H9 (cell line): ENCODE measurements at regions not wholly inside any gene's neighbourhood (a gene's known extent, or its start where the extent isn't known, plus 50 kb on each side); places are given as distances from the start of the nearest gene placed in this dataset.

ENCODE experiments used
- DNase-seq: peaks from one replicate; pipeline ENCODE4 v3.0.0-alpha.2; 2017
- H2AFZ ChIP-seq: one replicate; pipeline ENCODE4 v1.6.1; 2013; ENCODE audit warnings: mild to moderate bottlenecking, low read length, control low read depth, moderate library complexity
- H2AK5ac ChIP-seq: 2 replicates; pipeline ENCODE4 v1.6.1; 2013; ENCODE audit warnings: low read length, control low read depth, mixed read lengths; ENCODE audit not compliant: insufficient read length
- H2BK120ac ChIP-seq: one replicate; pipeline ENCODE4 v1.6.1; 2013; ENCODE audit warnings: low read depth, mild to moderate bottlenecking, low read length, control low read depth, inconsistent platforms; ENCODE audit not compliant: poor library complexity, severe bottlenecking
- H2BK12ac ChIP-seq: 2 replicates; pipeline ENCODE4 v1.6.1; 2013; ENCODE audit warnings: low read length, control low read depth, mixed read lengths, low read depth; ENCODE audit not compliant: insufficient read length
- H2BK15ac ChIP-seq: 2 replicates; pipeline ENCODE4 v1.6.1; 2013; ENCODE audit warnings: low read depth, low read length, control low read depth
- H2BK20ac ChIP-seq: one replicate; pipeline ENCODE4 v1.6.1; 2013; ENCODE audit warnings: low read depth, mild to moderate bottlenecking, low read length, control low read depth, inconsistent platforms; ENCODE audit not compliant: poor library complexity, severe bottlenecking
- H2BK5ac ChIP-seq: 2 replicates; pipeline ENCODE4 v1.6.1; 2013; ENCODE audit warnings: low read length, control low read depth, mixed read lengths; ENCODE audit not compliant: insufficient read length
- H3K14ac ChIP-seq: 2 replicates; pipeline ENCODE4 v1.6.1; 2013; ENCODE audit warnings: low read length, control low read depth; ENCODE audit not compliant: insufficient read depth
- H3K18ac ChIP-seq: 2 replicates; pipeline ENCODE4 v1.6.1; 2013; ENCODE audit warnings: low read depth, mild to moderate bottlenecking, mixed read lengths, low read length, control low read depth; ENCODE audit not compliant: insufficient read length
- H3K23ac ChIP-seq: 2 replicates; pipeline ENCODE4 v1.6.1; 2013; ENCODE audit warnings: low read length, control low read depth, mixed read lengths, low read depth; ENCODE audit not compliant: insufficient read length
- H3K23me2 ChIP-seq: 2 replicates; pipeline ENCODE4 v1.6.1; 2013; ENCODE audit warnings: low read depth, mild to moderate bottlenecking, mixed read lengths, low read length, control low read depth; ENCODE audit not compliant: insufficient read length, poor library complexity, severe bottlenecking
- H3K27ac ChIP-seq: 2 replicates; pipeline ENCODE4 v1.5.1; 2013; ENCODE audit warnings: low read length, control low read depth, mixed read lengths, low read depth; ENCODE audit not compliant: insufficient read length
- H3K27me3 ChIP-seq: 2 replicates; pipeline ENCODE4 v1.6.1; 2013; ENCODE audit warnings: low read length, control low read depth, inconsistent platforms; ENCODE audit not compliant: insufficient read depth
- H3K4ac ChIP-seq: 2 replicates; pipeline ENCODE4 v1.6.1; 2013; ENCODE audit warnings: low read depth, mild to moderate bottlenecking, control low read depth, inconsistent platforms, low read length, moderate library complexity
- H3K4me1 ChIP-seq: 2 replicates; pipeline ENCODE4 v1.6.1; 2013; ENCODE audit warnings: low read length, control low read depth, inconsistent platforms; ENCODE audit not compliant: insufficient read depth
- H3K4me2 ChIP-seq: 2 replicates; pipeline ENCODE4 v1.6.1; 2013; ENCODE audit warnings: low read length, control low read depth, mixed read lengths; ENCODE audit not compliant: insufficient read length, insufficient read depth
- H3K56ac ChIP-seq: 2 replicates; pipeline ENCODE4 v1.6.1; 2013; ENCODE audit warnings: low read depth, mild to moderate bottlenecking, mixed read lengths, low read length, control low read depth; ENCODE audit not compliant: insufficient read length
- H3K79me1 ChIP-seq: 2 replicates; pipeline ENCODE4 v1.6.1; 2013; ENCODE audit warnings: low read depth, mild to moderate bottlenecking, moderate library complexity, low read length, control low read depth, inconsistent platforms; ENCODE audit not compliant: insufficient read depth, poor library complexity, severe bottlenecking
- H3K79me2 ChIP-seq: 2 replicates; pipeline ENCODE4 v1.6.1; 2013; ENCODE audit warnings: low read length, control low read depth, inconsistent platforms; ENCODE audit not compliant: insufficient read depth
- H3K9ac ChIP-seq: 2 replicates; pipeline ENCODE4 v1.6.1; 2013; ENCODE audit warnings: low read length, control low read depth, mixed read lengths; ENCODE audit not compliant: insufficient read length; ENCODE audit errors: extremely low read depth
- H3K9me3 ChIP-seq: one replicate; pipeline ENCODE4 v1.6.1; 2013; ENCODE audit warnings: low read depth, low read length, inconsistent platforms; ENCODE audit not compliant: control insufficient read depth
- H3T11ph ChIP-seq: one replicate; pipeline ENCODE4 v1.6.1; 2013; ENCODE audit warnings: mild to moderate bottlenecking, low read length, control low read depth, inconsistent platforms
- H4K20me1 ChIP-seq: one replicate; pipeline ENCODE4 v1.6.1; 2013; ENCODE audit not compliant: control insufficient read depth, insufficient read length, insufficient read depth
- H4K5ac ChIP-seq: 2 replicates; pipeline ENCODE4 v1.6.1; 2013; ENCODE audit warnings: low read depth, mild to moderate bottlenecking, mixed read lengths, low read length, control low read depth; ENCODE audit not compliant: insufficient read length
- H4K8ac ChIP-seq: replicated peaks from 2 replicates; pipeline ENCODE4 v1.6.1; 2013; ENCODE audit warnings: low read length, control low read depth, mixed read lengths, low read depth; ENCODE audit not compliant: insufficient read length
- H4K91ac ChIP-seq: 2 replicates; pipeline ENCODE4 v1.6.1; 2013; ENCODE audit warnings: low read depth, mild to moderate bottlenecking, moderate library complexity, mixed read lengths, low read length, control low read depth; ENCODE audit not compliant: insufficient read length
- H3K27ac Mint-ChIP-seq, 3 experiments: 2 replicates in 2 of 3; 3 replicates in 1 of 3; pipeline ENCODE4 v1.8.0; 2020 to 2021; ENCODE audit warnings: mixed read lengths in 3 of 3, mild to moderate bottlenecking in 1 of 3, moderate library complexity in 1 of 3
- H3K27me3 Mint-ChIP-seq: 2 replicates; pipeline ENCODE4 v1.8.0; 2021; ENCODE audit warnings: low read depth, mild to moderate bottlenecking, moderate library complexity, mixed read lengths
- H3K36me3 Mint-ChIP-seq, 3 experiments: 2 replicates in 2 of 3; 3 replicates in 1 of 3; pipeline ENCODE4 v1.8.0; 2020 to 2021; ENCODE audit warnings: low read depth in 3 of 3, mixed read lengths in 3 of 3; ENCODE audit not compliant: insufficient read depth in 1 of 3
- H3K4me1 Mint-ChIP-seq, 2 experiments: 2 replicates each; pipeline ENCODE4 v1.8.0; 2020; ENCODE audit warnings: mixed read lengths in 2 of 2
- H3K4me3 Mint-ChIP-seq, 2 experiments: 2 replicates in 1 of 2; 3 replicates in 1 of 2; pipeline ENCODE4 v1.8.0; 2020 to 2021; ENCODE audit warnings: mild to moderate bottlenecking in 2 of 2, mixed read lengths in 2 of 2, moderate library complexity in 1 of 2
- H3K9me3 Mint-ChIP-seq, 2 experiments: 2 replicates in 1 of 2; 3 replicates in 1 of 2; pipeline ENCODE4 v1.8.0; 2020; ENCODE audit warnings: mild to moderate bottlenecking in 2 of 2, mixed read lengths in 2 of 2, moderate library complexity in 1 of 2
- WGBS: extraction: QIAGEN DNeasy Blood & Tissue Kit; methylation state at CpG from one replicate; pipeline ENCODE4 v1.1.7; 2013; ENCODE audit warnings: missing lambda C conversion rate, low lambda C conversion rate, mixed read lengths; ENCODE audit not compliant: insufficient read length; ENCODE audit errors: extremely low coverage; 5-methylcytosine and 5-hydroxymethylcytosine counted together
- TF ChIP-seq, protein P1 (sequence below): fragments of 200-600 bp; sonication (generic); conservative IDR thresholded peaks from 3 replicates; pipeline ENCODE4 v1.8.0; 2021; ENCODE audit warnings: antibody characterized with exemption, mild to moderate bottlenecking

DNA sequence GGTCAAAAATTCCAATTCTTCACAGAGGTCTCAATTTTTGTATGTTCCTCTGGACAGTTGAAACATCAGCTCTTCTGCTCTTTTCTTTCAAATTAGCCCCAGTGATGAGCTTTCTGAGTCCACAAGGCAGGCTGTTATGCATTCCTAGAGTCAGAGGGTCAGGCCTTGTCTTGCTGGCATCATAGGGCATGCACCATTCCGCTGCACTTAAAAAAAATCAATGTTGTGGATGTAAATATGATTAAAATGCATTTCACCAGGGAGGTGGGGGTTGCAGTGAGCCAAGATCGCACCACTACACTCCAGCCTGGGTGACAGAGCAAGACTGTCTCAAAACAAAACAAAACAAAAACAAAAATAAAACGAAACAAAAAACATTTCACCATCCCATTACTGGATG, 465.3 kb downstream of the EIPR1 start:
- H3K56ac ChIP-seq, result no peak overlapping the region
- H3K4me3 Mint-ChIP-seq, result no peak overlapping the region

More for the DNA sequence above, 465.3 kb downstream of the EIPR1 start:
- H3K79me2 ChIP-seq, result no peaks in the 10 kb centered on the region
- no peak overlapping the region for H3K4me2 ChIP-seq
- no peaks in the 10 kb centered on the region for H3K4me1 Mint-ChIP-seq
- no peaks in the 10 kb centered on the region for H3K79me1 ChIP-seq
- no peak overlapping the region for H3T11ph ChIP-seq
- DNase-seq, result no peak
- H3K36me3 Mint-ChIP-seq, result no peaks in the 10 kb centered on the region
- no peak overlapping the region for H2BK12ac ChIP-seq
- H3K23me2 ChIP-seq, result no peaks in the 10 kb centered on the region
- no peak overlapping the region for H2BK20ac ChIP-seq
- no peak overlapping the region for H2BK120ac ChIP-seq
- H3K9ac ChIP-seq, result no peak overlapping the region
- no peaks in the 10 kb centered on the region for H4K20me1 ChIP-seq
- no peak overlapping the region for H3K27ac ChIP-seq
- no peaks in the 10 kb centered on the region for H3K4me1 ChIP-seq
- no peak overlapping the region for H3K27ac Mint-ChIP-seq
- no peak overlapping the region for H2BK5ac ChIP-seq
- no peak overlapping the region for H4K8ac ChIP-seq
- no peak overlapping the region for H2AK5ac ChIP-seq
- H3K23ac ChIP-seq, result no peak overlapping the region
- H3K9me3 ChIP-seq, result no peaks in the 10 kb centered on the region
- H4K91ac ChIP-seq, result no peak overlapping the region
- H3K14ac ChIP-seq, result no peak overlapping the region
- WGBS, result no CpG with 5 or more reads among the region's 3 CpGs
- H3K18ac ChIP-seq, result no peak overlapping the region
- no peak overlapping the region for H3K4ac ChIP-seq
- peaks cover 5 to 7% of the 10 kb centered on the region in 2 experiments; a peak in 4 of 5 replicates for H3K9me3 Mint-ChIP-seq
- H2BK15ac ChIP-seq, result no peak overlapping the region
- peaks cover 3% of the 10 kb centered on the region; the same call in 1 of the 2 replicates for H3K27me3 Mint-ChIP-seq
- TF ChIP-seq, protein P1, sequence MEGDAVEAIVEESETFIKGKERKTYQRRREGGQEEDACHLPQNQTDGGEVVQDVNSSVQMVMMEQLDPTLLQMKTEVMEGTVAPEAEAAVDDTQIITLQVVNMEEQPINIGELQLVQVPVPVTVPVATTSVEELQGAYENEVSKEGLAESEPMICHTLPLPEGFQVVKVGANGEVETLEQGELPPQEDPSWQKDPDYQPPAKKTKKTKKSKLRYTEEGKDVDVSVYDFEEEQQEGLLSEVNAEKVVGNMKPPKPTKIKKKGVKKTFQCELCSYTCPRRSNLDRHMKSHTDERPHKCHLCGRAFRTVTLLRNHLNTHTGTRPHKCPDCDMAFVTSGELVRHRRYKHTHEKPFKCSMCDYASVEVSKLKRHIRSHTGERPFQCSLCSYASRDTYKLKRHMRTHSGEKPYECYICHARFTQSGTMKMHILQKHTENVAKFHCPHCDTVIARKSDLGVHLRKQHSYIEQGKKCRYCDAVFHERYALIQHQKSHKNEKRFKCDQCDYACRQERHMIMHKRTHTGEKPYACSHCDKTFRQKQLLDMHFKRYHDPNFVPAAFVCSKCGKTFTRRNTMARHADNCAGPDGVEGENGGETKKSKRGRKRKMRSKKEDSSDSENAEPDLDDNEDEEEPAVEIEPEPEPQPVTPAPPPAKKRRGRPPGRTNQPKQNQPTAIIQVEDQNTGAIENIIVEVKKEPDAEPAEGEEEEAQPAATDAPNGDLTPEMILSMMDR, result no peak
- no peak overlapping the region for H2AFZ ChIP-seq
- no peak overlapping the region for H4K5ac ChIP-seq
- H3K27me3 ChIP-seq, result no peaks in the 10 kb centered on the region
